Esophagus squamous epithelium (tissue), 5 donors: ENCODE measurements at regions not wholly inside any gene's neighbourhood (a gene's known extent, or its start where the extent isn't known, plus 50 kb on each side); places are given as distances from the start of the nearest gene placed in this dataset.

ENCODE experiments used
- DNase-seq: peaks from one replicate; lab custom pipeline; 2025; lab: John Stamatoyannopoulos, UW
- H3K27ac ChIP-seq, 4 donors: fragments of 200-600 bp; sonication (generic); one replicate each; pipeline ENCODE4 v1.5.1; 2016 to 2019; ENCODE audit warnings: mild to moderate bottlenecking in 1 of 4
- H3K27me3 ChIP-seq, 4 donors: fragments of 200-600 bp; sonication (generic); 1 replicate in 3 of 4; 2 replicates in 1 of 4; pipeline versions ENCODE4 v1.5.1 to v1.6.0; 2017 to 2021; ENCODE audit warnings: antibody characterized with exemption in 1 of 4
- H3K36me3 ChIP-seq, 3 donors: fragments of 200-600 bp; sonication (generic); one replicate each; pipeline ENCODE4 v1.5.1; 2016 to 2019
- H3K4me1 ChIP-seq, 3 donors: fragments of 200-600 bp; sonication (generic); one replicate each; pipeline ENCODE4 v1.5.1; 2017 to 2019
- H3K4me3 ChIP-seq, 4 donors: fragments of 200-600 bp; sonication (generic); 1 replicate in 3 of 4; 2 replicates in 1 of 4; pipeline ENCODE4 v1.5.1; 2016 to 2019; ENCODE audit warnings: mild to moderate bottlenecking in 2 of 4, moderate library complexity in 1 of 4
- H3K9me3 ChIP-seq, 3 donors: fragments of 200-600 bp; sonication (generic); one replicate each; pipeline ENCODE4 v1.5.1; 2016 to 2019
- POLR2A ChIP-seq, 4 donors: fragments of 450-650 bp; IDR thresholded peaks; one replicate each; pipeline ENCODE4 v1.6.1; 2017; ENCODE audit warnings: antibody characterized with exemption in 4 of 4, mild to moderate bottlenecking in 4 of 4, moderate library complexity in 3 of 4
- WGBS, 2 donors: methylation state at CpG; one replicate each; pipeline ENCODE4 v1.1.5; 2018; 5-methylcytosine and 5-hydroxymethylcytosine counted together
- intact Hi-C: fragments of 100-400 bp; cut with DNase I; formaldehyde crosslinking; loops from one replicate; pipeline ENCODE4 v1.15.0; 2022
- TF ChIP-seq, protein P1 (sequence below), 6 experiments: fragments of 450-650 bp in 4 of 6; fragments of 200-600 bp in 2 of 6; sonication (generic) in 2 of 6; IDR thresholded peaks; one replicate each; pipeline ENCODE4 v1.5.1; 2016 to 2019; ENCODE audit warnings: antibody characterized with exemption in 6 of 6, mild to moderate bottlenecking in 4 of 6, moderate library complexity in 4 of 6
- donor health status: DM: yes; HTN: yes; CAD: no.

DNA sequence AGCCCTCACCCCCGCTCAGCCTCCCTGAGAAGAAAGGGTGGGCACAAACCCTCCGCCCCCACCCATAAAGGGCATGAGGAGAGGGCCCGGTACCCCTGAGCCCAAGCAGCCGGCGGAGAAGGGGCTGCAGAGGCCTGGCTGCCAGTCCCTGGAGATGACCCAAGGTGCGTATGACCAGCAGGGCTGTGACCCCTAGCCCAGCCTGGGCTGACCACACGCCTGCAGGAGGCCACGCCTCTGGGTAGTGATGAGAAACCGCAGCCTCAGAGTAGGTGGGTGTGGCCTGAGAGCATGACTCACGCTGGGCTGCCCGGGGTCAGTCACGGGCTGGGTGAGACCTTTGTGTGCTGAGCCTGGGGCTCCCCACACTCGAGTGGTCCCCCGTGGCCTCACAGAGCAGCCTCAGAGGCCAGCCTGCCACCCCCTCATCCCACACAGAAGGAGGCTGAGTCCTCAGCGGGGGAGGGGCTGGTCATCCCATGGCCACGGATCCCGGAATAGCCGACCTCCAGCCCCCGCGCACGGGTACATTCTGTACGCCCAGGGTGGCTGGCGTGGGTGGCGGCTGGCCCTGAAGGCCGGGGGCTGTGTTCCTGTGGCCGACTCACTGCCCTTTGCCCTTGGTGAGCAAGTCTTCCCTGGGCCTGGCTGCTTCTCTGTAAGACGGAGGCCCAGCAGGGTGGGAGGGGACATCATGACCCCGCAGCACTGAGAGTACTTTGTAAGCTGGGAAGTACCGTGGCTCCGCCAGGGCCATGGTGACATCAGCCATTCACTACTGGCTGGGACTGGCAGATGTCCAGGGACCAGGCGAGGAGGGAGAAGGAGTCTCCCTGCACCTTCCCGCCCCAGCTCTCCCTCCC lies 110.8 kb upstream of the OTOS start:
- Histone ChIP-seq H3K36me3 (no peaks in the 10 kb centered on the region), H3K4me1 (peaks cover 29 to 58% (median 32%) of the 10 kb centered on the region in 3 donors), H3K27ac (peak overlapping the region; percentile 48 to 88 (median 74)), H3K4me3 (peak overlapping the region in 3 of 4 donors; percentile 14 to 38 (median 19)), H3K27me3 (no peaks in the 10 kb centered on the region), H3K9me3 (no peaks in the 10 kb centered on the region)
- TF ChIP-seq POLR2A (IDR thresholded peaks at IDR 0.05), result peak in 1 of 4 donors; percentile 9
- TF ChIP-seq, protein P1, sequence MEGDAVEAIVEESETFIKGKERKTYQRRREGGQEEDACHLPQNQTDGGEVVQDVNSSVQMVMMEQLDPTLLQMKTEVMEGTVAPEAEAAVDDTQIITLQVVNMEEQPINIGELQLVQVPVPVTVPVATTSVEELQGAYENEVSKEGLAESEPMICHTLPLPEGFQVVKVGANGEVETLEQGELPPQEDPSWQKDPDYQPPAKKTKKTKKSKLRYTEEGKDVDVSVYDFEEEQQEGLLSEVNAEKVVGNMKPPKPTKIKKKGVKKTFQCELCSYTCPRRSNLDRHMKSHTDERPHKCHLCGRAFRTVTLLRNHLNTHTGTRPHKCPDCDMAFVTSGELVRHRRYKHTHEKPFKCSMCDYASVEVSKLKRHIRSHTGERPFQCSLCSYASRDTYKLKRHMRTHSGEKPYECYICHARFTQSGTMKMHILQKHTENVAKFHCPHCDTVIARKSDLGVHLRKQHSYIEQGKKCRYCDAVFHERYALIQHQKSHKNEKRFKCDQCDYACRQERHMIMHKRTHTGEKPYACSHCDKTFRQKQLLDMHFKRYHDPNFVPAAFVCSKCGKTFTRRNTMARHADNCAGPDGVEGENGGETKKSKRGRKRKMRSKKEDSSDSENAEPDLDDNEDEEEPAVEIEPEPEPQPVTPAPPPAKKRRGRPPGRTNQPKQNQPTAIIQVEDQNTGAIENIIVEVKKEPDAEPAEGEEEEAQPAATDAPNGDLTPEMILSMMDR (IDR thresholded peaks at IDR 0.05), result no peak
- WGBS, 2 donors, result 30 to 31% methylated on average over 4 to 10 of the region's 32 CpGs
- intact Hi-C loops, result no loop called here
- no peak for DNase-seq

DNA sequence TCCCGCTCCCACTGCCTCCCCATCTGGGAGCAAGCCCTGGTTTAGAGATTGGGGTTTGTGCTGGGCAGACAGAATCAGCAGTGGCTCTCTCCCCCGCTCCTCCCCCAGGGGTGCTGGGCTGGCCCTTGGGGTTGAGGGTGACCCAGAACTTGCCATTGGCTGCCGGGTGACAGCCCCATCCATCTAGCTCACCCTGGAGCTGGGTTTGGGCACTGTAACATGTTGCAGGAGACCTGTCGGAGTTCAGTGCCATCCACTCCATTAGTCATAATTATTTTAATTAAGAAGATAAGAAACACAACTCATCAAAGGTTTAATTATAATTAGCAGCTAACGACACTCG lies 111.4 kb upstream of the OTOS start:
- Histone ChIP-seq H3K27me3 (no peaks in the 10 kb centered on the region), H3K9me3 (no peaks in the 10 kb centered on the region), H3K27ac (peak overlapping the region; percentile 42 to 88 (median 74)), H3K4me3 (no peak overlapping the region), H3K4me1 (peaks cover 29 to 59% (median 32%) of the 10 kb centered on the region in 3 donors), H3K36me3 (no peaks in the 10 kb centered on the region)
- no peak for DNase-seq
- 47 to 59% methylated on average over 3 of the region's 6 CpGs for WGBS, 2 donors
- TF ChIP-seq, protein P1 (IDR thresholded peaks at IDR 0.05), result no peak
- no peak for TF ChIP-seq POLR2A (IDR thresholded peaks at IDR 0.05)
- intact Hi-C loops, result no loop called here

DNA sequence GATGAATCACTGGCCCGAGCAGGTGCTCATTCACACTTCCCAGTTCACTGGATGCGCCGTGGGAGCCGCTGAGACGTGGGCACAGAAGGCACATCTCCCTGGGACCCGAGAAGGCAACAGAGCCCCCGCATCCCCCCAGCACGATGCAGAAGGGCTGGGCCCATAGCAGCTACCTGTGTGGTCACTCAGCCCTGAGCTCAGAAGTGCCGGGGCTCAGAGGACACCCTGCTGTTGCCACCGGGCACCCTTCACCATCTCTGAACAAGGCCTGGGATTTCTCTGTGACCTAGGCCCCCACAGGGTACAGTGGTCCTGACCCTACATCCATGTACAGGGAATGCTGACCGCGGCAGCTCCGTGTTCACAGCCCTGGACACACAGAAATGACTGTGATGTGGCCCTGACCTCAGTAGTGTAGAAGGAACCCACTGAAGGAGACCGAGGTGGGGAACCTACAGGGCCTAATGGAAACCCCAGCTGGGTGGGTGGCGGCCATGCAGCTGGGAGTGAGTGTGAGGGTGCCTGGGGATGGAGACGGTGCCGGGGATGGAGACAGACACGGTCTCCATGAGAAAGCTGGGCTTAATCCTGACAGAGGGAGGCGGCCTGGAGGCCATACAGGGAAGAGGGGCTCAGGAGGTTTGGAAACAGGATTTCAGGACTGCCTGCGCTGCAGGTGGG lies 111.9 kb upstream of the OTOS start:
- WGBS, 2 donors, result 71 to 89% methylated on average over 11 to 13 of the region's 20 CpGs
- TF ChIP-seq, protein P1 (IDR thresholded peaks at IDR 0.05), result no peak
- TF ChIP-seq POLR2A (IDR thresholded peaks at IDR 0.05), result no peak
- Histone ChIP-seq H3K4me1 (peaks cover 29 to 59% (median 32%) of the 10 kb centered on the region in 3 donors), H3K4me3 (no peak overlapping the region), H3K27ac (peak overlapping the region; percentile 42 to 88 (median 74)), H3K9me3 (no peaks in the 10 kb centered on the region), H3K27me3 (no peaks in the 10 kb centered on the region), H3K36me3 (no peaks in the 10 kb centered on the region)
- no peak for DNase-seq
- intact Hi-C loops, result no loop called here

DNA sequence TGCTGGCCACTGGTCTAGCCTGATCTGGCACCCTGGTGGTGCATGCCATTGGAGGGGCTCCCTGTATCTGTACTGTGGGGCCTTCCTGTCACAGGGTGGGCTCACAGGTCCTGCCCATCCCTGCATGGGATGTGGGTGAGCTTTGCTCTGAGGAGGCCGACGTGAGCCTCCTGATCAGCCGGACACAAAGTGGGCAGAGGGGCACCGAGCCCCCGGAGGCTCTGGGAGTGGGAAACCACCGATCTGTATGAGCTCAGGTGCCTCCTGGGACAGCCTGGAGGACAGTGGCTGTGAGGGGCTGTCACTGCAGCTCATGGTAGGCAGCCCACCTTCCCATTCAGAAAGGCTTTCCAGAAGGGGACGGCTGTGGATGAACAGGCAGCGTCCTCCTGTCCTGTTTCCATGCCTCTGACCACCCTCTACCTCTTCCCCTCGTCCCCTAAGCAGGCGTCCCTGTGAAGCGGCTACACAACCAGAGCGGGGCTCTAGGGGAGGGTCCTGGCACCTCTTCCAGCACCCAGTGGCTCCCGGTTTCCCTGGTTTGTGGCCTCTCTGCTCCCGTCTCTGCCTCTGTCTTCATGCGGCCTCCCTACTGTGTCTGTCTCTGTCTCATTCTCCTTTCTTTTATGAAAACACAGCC lies 112.5 kb upstream of the OTOS start:
- WGBS, 2 donors, result 87 to 91% methylated on average over 9 of the region's 15 CpGs
- Histone ChIP-seq H3K27ac (peak overlapping the region in 2 of 4 donors; percentile 71 to 88), H3K4me1 (peaks cover 29 to 54% (median 32%) of the 10 kb centered on the region in 3 donors), H3K27me3 (no peaks in the 10 kb centered on the region), H3K9me3 (no peaks in the 10 kb centered on the region), H3K4me3 (no peak overlapping the region), H3K36me3 (no peaks in the 10 kb centered on the region)
- DNase-seq, result no peak
- no peak for TF ChIP-seq POLR2A (IDR thresholded peaks at IDR 0.05)
- TF ChIP-seq, protein P1 (IDR thresholded peaks at IDR 0.05), result no peak
- intact Hi-C loops, result no loop called here
